ENCODE measurements at regions not wholly inside any gene's neighbourhood (a gene's known extent, or its start where the extent isn't known, plus 50 kb on each side); places are given as distances from the start of the nearest gene placed in this dataset.

GRCh38 chr13:111911754-111912452 lies 155.0 kb upstream of the SOX1 start:
- DNase-seq = peak; percentile 26

GRCh38 chr13:111912453-111912866 lies 154.5 kb upstream of the SOX1 start:
- DNase-seq = no peak

- no peak for DNase-seq
Observed at GRCh38 chr13:111912991-111913760, 153.8 kb upstream of the SOX1 start.

- DNase-seq = no peak
Observed at GRCh38 chr13:111913761-111914140, 153.2 kb upstream of the SOX1 start.

GRCh38 chr13:111914241-111915103 lies 152.5 kb upstream of the SOX1 start:
- DNase-seq = no peak

- DNase-seq = no peak
Observed at GRCh38 chr13:111915104-111915551, 151.8 kb upstream of the SOX1 start.

GRCh38 chr13:111916201-111916600 lies 150.7 kb upstream of the SOX1 start:
- DNase-seq = no peak

- DNase-seq = no peak
Observed at GRCh38 chr13:111917086-111917485, 149.9 kb upstream of the SOX1 start.

- DNase-seq = no peak
Observed at GRCh38 chr13:111917901-111918300, 149.0 kb upstream of the SOX1 start.

GRCh38 chr13:111919286-111919685 lies 147.7 kb upstream of the SOX1 start:
- no peak for DNase-seq

GRCh38 chr13:111919849-111920248 lies 147.1 kb upstream of the SOX1 start:
- DNase-seq = no peak

- DNase-seq = no peak
Observed at GRCh38 chr13:111920306-111920931, 146.5 kb upstream of the SOX1 start.

GRCh38 chr13:111920932-111921705 lies 145.8 kb upstream of the SOX1 start:
- no peak for DNase-seq

- no peak for DNase-seq
Observed at GRCh38 chr13:111922086-111922485, 144.9 kb upstream of the SOX1 start.

GRCh38 chr13:111923439-111923838 lies 143.5 kb upstream of the SOX1 start:
- DNase-seq = no peak

GRCh38 chr13:111923991-111924677 lies 142.8 kb upstream of the SOX1 start:
- no peak for DNase-seq

GRCh38 chr13:111924678-111925075 lies 142.3 kb upstream of the SOX1 start:
- DNase-seq = no peak

- DNase-seq = no peak
Observed at GRCh38 chr13:111925146-111925875, 141.6 kb upstream of the SOX1 start.

- DNase-seq = no peak
Observed at GRCh38 chr13:111926501-111927180, 140.3 kb upstream of the SOX1 start.

GRCh38 chr13:111927181-111927540 lies 139.8 kb upstream of the SOX1 start:
- no peak for DNase-seq
